Trophoblast cell (in vitro differentiated cells and primary cell): ENCODE measurements at regions not wholly inside any gene's neighbourhood (a gene's known extent, or its start where the extent isn't known, plus 50 kb on each side); places are given as distances from the start of the nearest gene placed in this dataset.

Experiments used
- DNase-seq, 2 donors: peaks; one replicate each; pipeline ENCODE4 v3.0.0-alpha.2; 2016
- H2AFZ ChIP-seq: 2 replicates; pipeline ENCODE4 v1.6.1; 2013; ENCODE audit warnings: low read length, moderate library complexity, mild to moderate bottlenecking; ENCODE audit not compliant: insufficient read depth, poor library complexity
- H2AK5ac ChIP-seq: 2 replicates; pipeline ENCODE4 v1.6.1; 2013; ENCODE audit warnings: mild to moderate bottlenecking, low read length
- H2BK120ac ChIP-seq: 2 replicates; pipeline ENCODE4 v1.6.1; 2013; ENCODE audit warnings: low read length, mild to moderate bottlenecking, moderate library complexity; ENCODE audit not compliant: insufficient read depth, poor library complexity
- H2BK12ac ChIP-seq: 2 replicates; pipeline ENCODE4 v1.6.1; 2013; ENCODE audit warnings: mild to moderate bottlenecking, low read length, moderate library complexity
- H2BK5ac ChIP-seq: 2 replicates; pipeline ENCODE4 v1.6.1; 2013; ENCODE audit warnings: low read length, low read depth, moderate library complexity, mild to moderate bottlenecking; ENCODE audit not compliant: poor library complexity
- H3K14ac ChIP-seq: 2 replicates; pipeline ENCODE4 v1.6.1; 2013; ENCODE audit warnings: mild to moderate bottlenecking, low read length
- H3K18ac ChIP-seq: 2 replicates; pipeline ENCODE4 v1.6.1; 2013; ENCODE audit warnings: mild to moderate bottlenecking, low read length
- H3K23ac ChIP-seq: 2 replicates; pipeline ENCODE4 v1.6.1; 2013; ENCODE audit warnings: low read length
- H3K27ac ChIP-seq: 2 replicates; pipeline ENCODE4 v1.5.1; 2013; ENCODE audit warnings: low read depth, mild to moderate bottlenecking, inconsistent platforms, low read length, moderate library complexity
- H3K27me3 ChIP-seq: 2 replicates; pipeline ENCODE4 v1.6.1; 2013; ENCODE audit warnings: inconsistent platforms, mild to moderate bottlenecking, low read length, moderate library complexity; ENCODE audit not compliant: insufficient read depth
- H3K36me3 ChIP-seq, 2 experiments: 1 replicate in 1 of 2; 2 replicates in 1 of 2; pipeline ENCODE4 v1.6.1; 2013; ENCODE audit warnings: low read length in 2 of 2, mild to moderate bottlenecking in 2 of 2, moderate library complexity in 1 of 2; ENCODE audit not compliant: insufficient read depth in 2 of 2, control insufficient read depth in 1 of 2
- H3K4ac ChIP-seq: 2 replicates; pipeline ENCODE4 v1.6.1; 2013; ENCODE audit warnings: low read depth, mild to moderate bottlenecking, low read length, moderate library complexity
- H3K4me1 ChIP-seq, 2 experiments: 1 replicate in 1 of 2; 2 replicates in 1 of 2; pipeline ENCODE4 v1.6.1; 2013; ENCODE audit warnings: low read length in 2 of 2, mild to moderate bottlenecking in 2 of 2, moderate library complexity in 1 of 2; ENCODE audit not compliant: insufficient read depth in 2 of 2, control insufficient read depth in 1 of 2
- H3K4me2 ChIP-seq: 2 replicates; pipeline ENCODE4 v1.6.1; 2013; ENCODE audit warnings: inconsistent platforms, mild to moderate bottlenecking, low read length, moderate library complexity
- H3K4me3 ChIP-seq: 2 replicates; pipeline ENCODE4 v1.5.1; 2013; ENCODE audit warnings: mild to moderate bottlenecking, low read depth, low read length, inconsistent platforms
- H3K79me1 ChIP-seq: one replicate; pipeline ENCODE4 v1.6.1; 2013; ENCODE audit warnings: low read length
- H3K79me2 ChIP-seq: 2 replicates; pipeline ENCODE4 v1.6.1; 2013; ENCODE audit warnings: low read length, mild to moderate bottlenecking; ENCODE audit not compliant: control insufficient read depth, insufficient read depth, poor library complexity
- H3K9ac ChIP-seq: 2 replicates; pipeline ENCODE4 v1.6.1; 2013; ENCODE audit warnings: mild to moderate bottlenecking, low read length
- H3K9me3 ChIP-seq: 2 replicates; pipeline ENCODE4 v1.6.1; 2013; ENCODE audit warnings: low read depth, mild to moderate bottlenecking, control low read depth, inconsistent platforms, low read length; ENCODE audit not compliant: insufficient read depth
- H4K12ac ChIP-seq: 2 replicates; pipeline ENCODE4 v1.6.1; 2013; ENCODE audit warnings: low read depth, mild to moderate bottlenecking, low read length, moderate library complexity
- H4K8ac ChIP-seq: 2 replicates; pipeline ENCODE4 v1.6.1; 2013; ENCODE audit warnings: low read depth, mild to moderate bottlenecking, low read length, moderate library complexity
- H4K91ac ChIP-seq: one replicate; pipeline ENCODE4 v1.6.1; 2013; ENCODE audit warnings: low read depth, mild to moderate bottlenecking, low read length, moderate library complexity
- WGBS: extraction: QIAGEN DNeasy Blood & Tissue Kit; methylation state at CpG from one replicate; pipeline ENCODE4 v1.1.7; 2013; ENCODE audit warnings: missing lambda C conversion rate; ENCODE audit not compliant: insufficient read length, insufficient coverage; ENCODE audit errors: extremely low coverage; 5-methylcytosine and 5-hydroxymethylcytosine counted together

DNA sequence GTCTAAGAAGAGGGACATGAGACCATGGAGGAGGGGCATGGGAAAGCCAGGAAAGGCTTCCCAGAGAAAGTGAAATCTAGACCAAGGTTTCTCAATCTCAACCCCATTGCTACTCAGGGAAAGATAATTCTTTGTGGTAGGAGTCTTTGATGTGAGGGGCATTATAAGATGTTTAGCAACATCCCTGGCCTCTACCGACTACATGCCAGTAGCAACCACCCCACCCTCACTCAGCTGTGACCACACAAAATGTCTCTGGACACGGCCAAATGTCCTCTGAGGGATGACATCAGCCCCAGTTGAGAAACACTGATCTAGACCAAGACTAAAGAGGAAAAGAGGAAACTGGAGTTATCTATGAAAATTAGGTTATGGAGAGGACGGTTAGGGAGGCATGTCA lies 298.5 kb upstream of the KIF2A start:
- no peak overlapping the region for H2BK120ac ChIP-seq
- no peak overlapping the region for H2AK5ac ChIP-seq
- H3K4me3 ChIP-seq = no peak overlapping the region
- no peaks in the 10 kb centered on the region for H3K27me3 ChIP-seq
- no peaks in the 10 kb centered on the region for H3K79me1 ChIP-seq
- no peak overlapping the region for H3K14ac ChIP-seq
- H3K4ac ChIP-seq = no peak overlapping the region
- no peak overlapping the region for H3K4me2 ChIP-seq
- H4K12ac ChIP-seq = no peak overlapping the region
- no peak for DNase-seq
- WGBS = no CpG with 5 or more reads among the region's 3 CpGs
- H3K9me3 ChIP-seq = peaks cover 3% of the 10 kb centered on the region
- H3K36me3 ChIP-seq = no peaks in the 10 kb centered on the region
- H2BK12ac ChIP-seq = no peak overlapping the region
- H2BK5ac ChIP-seq = no peak overlapping the region
- H4K91ac ChIP-seq = no peak overlapping the region
- H4K8ac ChIP-seq = no peak overlapping the region
- H2AFZ ChIP-seq = no peak overlapping the region
- no peak overlapping the region for H3K9ac ChIP-seq
- H3K4me1 ChIP-seq = no peaks in the 10 kb centered on the region
- no peaks in the 10 kb centered on the region for H3K79me2 ChIP-seq
- no peak overlapping the region for H3K23ac ChIP-seq
- H3K18ac ChIP-seq = no peak overlapping the region
- no peak overlapping the region for H3K27ac ChIP-seq

DNA sequence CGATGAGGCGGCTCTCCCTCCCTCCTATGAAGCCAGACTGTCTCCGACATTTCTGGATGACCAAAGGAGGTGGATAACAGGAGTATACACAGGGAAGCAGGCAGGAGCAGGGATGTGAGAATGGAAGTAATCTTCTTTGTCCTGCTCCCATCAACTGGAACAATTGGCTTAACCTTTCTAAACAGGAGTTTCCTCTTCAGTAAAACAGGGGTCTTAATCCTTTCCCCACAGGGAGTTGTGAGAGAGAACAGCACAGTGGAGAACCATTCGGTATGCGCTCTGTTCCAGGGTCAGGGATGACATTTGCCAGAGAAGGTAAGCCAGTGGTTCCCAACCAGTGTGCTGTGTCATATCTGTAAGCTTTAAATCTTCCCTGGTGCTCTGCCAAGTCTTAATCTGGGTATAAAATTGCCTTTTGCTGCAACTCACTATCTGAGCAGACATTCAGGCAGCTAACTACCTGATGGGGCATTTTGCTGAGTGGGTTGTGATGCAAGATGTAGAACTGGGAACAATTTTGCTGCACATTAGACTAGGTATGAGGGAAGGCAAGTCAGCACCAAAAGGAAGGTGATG lies 294.8 kb upstream of the KIF2A start:
- H3K79me1 ChIP-seq = no peaks in the 10 kb centered on the region
- H3K4me2 ChIP-seq = no peak overlapping the region
- H3K79me2 ChIP-seq = no peaks in the 10 kb centered on the region
- H2BK5ac ChIP-seq = no peak overlapping the region
- H3K9ac ChIP-seq = no peak overlapping the region
- H3K23ac ChIP-seq = no peak overlapping the region
- no peak overlapping the region for H3K4me3 ChIP-seq
- H3K9me3 ChIP-seq = peaks cover 3% of the 10 kb centered on the region
- no peaks in the 10 kb centered on the region for H3K27me3 ChIP-seq
- H3K14ac ChIP-seq = no peak overlapping the region
- no peak overlapping the region for H2BK12ac ChIP-seq
- H3K27ac ChIP-seq = no peak overlapping the region
- H4K91ac ChIP-seq = no peak overlapping the region
- no peak overlapping the region for H2AFZ ChIP-seq
- DNase-seq = no peak
- no peak overlapping the region for H2AK5ac ChIP-seq
- H3K18ac ChIP-seq = no peak overlapping the region
- WGBS = no CpG with 5 or more reads among the region's 5 CpGs
- no peak overlapping the region for H4K8ac ChIP-seq
- H3K4me1 ChIP-seq = no peaks in the 10 kb centered on the region
- H3K36me3 ChIP-seq = no peaks in the 10 kb centered on the region
- H4K12ac ChIP-seq = no peak overlapping the region
- no peak overlapping the region for H3K4ac ChIP-seq
- no peak overlapping the region for H2BK120ac ChIP-seq

DNA sequence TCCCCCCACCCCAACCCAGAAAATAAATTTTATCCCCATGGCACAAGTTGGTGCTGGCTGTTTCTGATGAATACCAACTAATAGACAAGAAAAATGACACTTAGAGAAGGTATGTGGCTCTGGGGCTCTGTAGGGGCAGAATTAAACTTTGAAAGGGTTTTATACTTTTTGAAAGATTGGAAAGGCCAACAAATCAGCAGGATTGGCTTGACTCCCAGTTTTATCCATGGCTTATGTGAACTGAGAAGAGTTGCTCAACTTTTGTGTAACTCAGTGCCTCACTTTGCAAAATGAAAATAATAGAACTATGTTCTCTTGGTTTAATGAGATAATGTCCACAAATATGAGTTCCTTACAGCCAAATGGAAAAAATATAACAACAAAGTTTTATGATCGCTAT lies 288.9 kb upstream of the KIF2A start:
- no peaks in the 10 kb centered on the region for H3K9me3 ChIP-seq
- no peak overlapping the region for H2AK5ac ChIP-seq
- H2BK12ac ChIP-seq = no peak overlapping the region
- no peaks in the 10 kb centered on the region for H3K79me2 ChIP-seq
- no peak overlapping the region for H3K9ac ChIP-seq
- H3K36me3 ChIP-seq = no peaks in the 10 kb centered on the region
- H3K4me1 ChIP-seq = no peaks in the 10 kb centered on the region
- no CpG with 5 or more reads among the region's 1 CpG for WGBS
- no peak overlapping the region for H3K4me2 ChIP-seq
- H3K79me1 ChIP-seq = no peaks in the 10 kb centered on the region
- H2BK120ac ChIP-seq = no peak overlapping the region
- H3K27me3 ChIP-seq = no peaks in the 10 kb centered on the region
- no peak overlapping the region for H4K91ac ChIP-seq
- H3K23ac ChIP-seq = no peak overlapping the region
- no peak overlapping the region for H3K27ac ChIP-seq
- H3K14ac ChIP-seq = no peak overlapping the region
- H2AFZ ChIP-seq = no peak overlapping the region
- no peak overlapping the region for H3K4me3 ChIP-seq
- no peak overlapping the region for H3K4ac ChIP-seq
- DNase-seq = no peak
- H3K18ac ChIP-seq = no peak overlapping the region
- no peak overlapping the region for H2BK5ac ChIP-seq
- H4K12ac ChIP-seq = no peak overlapping the region
- no peak overlapping the region for H4K8ac ChIP-seq

DNA sequence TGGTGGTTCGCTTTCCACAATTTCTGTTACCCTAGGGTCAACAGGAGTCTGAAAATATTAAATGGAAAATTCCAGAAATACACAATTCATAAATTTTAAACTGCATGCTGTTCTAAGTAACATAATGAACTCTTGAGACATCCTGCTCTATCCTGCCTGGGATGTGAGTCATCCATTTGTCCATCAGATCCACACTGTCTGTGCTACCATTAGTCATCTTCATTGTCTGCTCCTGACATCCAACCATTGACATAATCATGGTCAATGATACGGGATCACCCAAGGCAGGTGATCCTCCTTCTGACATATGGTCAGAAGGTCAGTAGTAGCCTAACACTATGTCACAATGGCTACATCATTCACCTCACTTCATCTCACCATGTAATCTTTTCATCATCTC lies 276.7 kb upstream of the KIF2A start:
- no peak overlapping the region for H3K14ac ChIP-seq
- H2AFZ ChIP-seq = no peak overlapping the region
- H3K9ac ChIP-seq = no peak overlapping the region
- H3K4me1 ChIP-seq = no peaks in the 10 kb centered on the region
- no peak overlapping the region for H3K27ac ChIP-seq
- no peak overlapping the region for H3K23ac ChIP-seq
- H2AK5ac ChIP-seq = no peak overlapping the region
- peak; percentile 7 to 31 for DNase-seq
- H3K9me3 ChIP-seq = no peaks in the 10 kb centered on the region
- no peaks in the 10 kb centered on the region for H3K79me1 ChIP-seq
- no peak overlapping the region for H2BK12ac ChIP-seq
- H3K4ac ChIP-seq = no peak overlapping the region
- no peak overlapping the region for H2BK5ac ChIP-seq
- no peak overlapping the region for H4K8ac ChIP-seq
- H3K18ac ChIP-seq = no peak overlapping the region
- no CpG with 5 or more reads among the region's 2 CpGs for WGBS
- H4K91ac ChIP-seq = no peak overlapping the region
- no peak overlapping the region for H2BK120ac ChIP-seq
- H3K36me3 ChIP-seq = no peaks in the 10 kb centered on the region
- no peaks in the 10 kb centered on the region for H3K79me2 ChIP-seq
- H3K27me3 ChIP-seq = no peaks in the 10 kb centered on the region
- H3K4me2 ChIP-seq = no peak overlapping the region
- H4K12ac ChIP-seq = no peak overlapping the region
- H3K4me3 ChIP-seq = no peak overlapping the region
